ENCODE measurements at regions not wholly inside any gene's neighbourhood (a gene's known extent, or its start where the extent isn't known, plus 50 kb on each side); places are given as distances from the start of the nearest gene placed in this dataset.

- Histone ChIP-seq H3K27ac (ENCODE audit: low read depth in 1 of 2, low read length in 1 of 2) (no peak overlapping the region), H3K4me3 (no peak overlapping the region), H3K9me3 (ENCODE audit: control insufficient read depth in 4 of 4, insufficient read depth in 3 of 4, low read length in 3 of 4) (no peaks in the 10 kb centered on the region), H3K27me3 (ENCODE audit: control insufficient read depth in 3 of 3, insufficient read depth in 3 of 3, low read length in 2 of 3) (no peaks in the 10 kb centered on the region), H3K36me3 (ENCODE audit: control insufficient read depth in 4 of 4, insufficient read depth in 4 of 4, low read length in 4 of 4) (no peaks in the 10 kb centered on the region), H3K9ac (ENCODE audit: insufficient read depth in 1 of 2, low read length in 2 of 2) (no peak overlapping the region), H3K4me1 (ENCODE audit: control insufficient read depth in 5 of 5, insufficient read depth in 5 of 5, low read length in 5 of 5) (no peaks in the 10 kb centered on the region)
- WGBS, 2 donors, result 88 to 90% methylated on average over 3 of the region's 3 CpGs
- DNase-seq (no peak), ATAC-seq (ENCODE audit: insufficient read depth, low FRiP score) (no peak)
- TF ChIP-seq CTCF (IDR thresholded peaks at IDR 0.05; ENCODE audit: control extremely low read depth, extremely low read depth), result no peak
These were observed 1076.1 kb upstream of the NCAM2 start for GRCh38 chr21:19922122-19922521.

- Histone ChIP-seq H3K27ac (ENCODE audit: low read depth in 1 of 2, low read length in 1 of 2) (no peak overlapping the region), H3K9me3 (ENCODE audit: control insufficient read depth in 4 of 4, insufficient read depth in 3 of 4, low read length in 3 of 4) (no peaks in the 10 kb centered on the region)
- WGBS, 2 donors, result 63 to 72% methylated on average over 6 of the region's 6 CpGs
These were observed 1062.7 kb upstream of the NCAM2 start for GRCh38 chr21:19935467-19935866.

GRCh38 chr21:19937619-19938018 lies 1060.6 kb upstream of the NCAM2 start:
- Histone ChIP-seq H3K27me3 (ENCODE audit: control insufficient read depth in 3 of 3, insufficient read depth in 3 of 3, low read length in 2 of 3) (no peaks in the 10 kb centered on the region), H3K4me1 (ENCODE audit: control insufficient read depth in 5 of 5, insufficient read depth in 5 of 5, low read length in 5 of 5) (no peaks in the 10 kb centered on the region), H3K36me3 (ENCODE audit: control insufficient read depth in 4 of 4, insufficient read depth in 4 of 4, low read length in 4 of 4) (no peaks in the 10 kb centered on the region), H3K4me3 (no peak overlapping the region), H3K27ac (ENCODE audit: low read depth in 1 of 2, low read length in 1 of 2) (no peak overlapping the region), H3K9me3 (ENCODE audit: control insufficient read depth in 4 of 4, insufficient read depth in 3 of 4, low read length in 3 of 4) (no peaks in the 10 kb centered on the region), H3K9ac (ENCODE audit: insufficient read depth in 1 of 2, low read length in 2 of 2) (no peak overlapping the region)
- ATAC-seq (ENCODE audit: insufficient read depth, low FRiP score) (no peak), DNase-seq (no peak)
- TF ChIP-seq CTCF (IDR thresholded peaks at IDR 0.05; ENCODE audit: control extremely low read depth, extremely low read depth), result no peak
- WGBS, 2 donors, result 75 to 85% methylated on average over 4 of the region's 4 CpGs

More at GRCh38 chr21:19935467-19935866, 1062.7 kb upstream of the NCAM2 start:
- no peak overlapping the region for H3K9ac ChIP-seq (ENCODE audit: insufficient read depth in 1 of 2, low read length in 2 of 2)
- H3K4me1 ChIP-seq (ENCODE audit: control insufficient read depth in 5 of 5, insufficient read depth in 5 of 5, low read length in 5 of 5), result no peaks in the 10 kb centered on the region
- DNase-seq (no peak), ATAC-seq (ENCODE audit: insufficient read depth, low FRiP score) (no peak)
- no peak overlapping the region for H3K4me3 ChIP-seq
- TF ChIP-seq CTCF (IDR thresholded peaks at IDR 0.05; ENCODE audit: control extremely low read depth, extremely low read depth), result no peak
- H3K27me3 ChIP-seq (ENCODE audit: control insufficient read depth in 3 of 3, insufficient read depth in 3 of 3, low read length in 2 of 3), result no peaks in the 10 kb centered on the region
- no peaks in the 10 kb centered on the region for H3K36me3 ChIP-seq (ENCODE audit: control insufficient read depth in 4 of 4, insufficient read depth in 4 of 4, low read length in 4 of 4)

GRCh38 chr21:19941626-19942025 lies 1056.6 kb upstream of the NCAM2 start:
- H3K9me3 ChIP-seq (ENCODE audit: control insufficient read depth in 4 of 4, insufficient read depth in 3 of 4, low read length in 3 of 4), result no peaks in the 10 kb centered on the region
- TF ChIP-seq CTCF (IDR thresholded peaks at IDR 0.05; ENCODE audit: control extremely low read depth, extremely low read depth), result no peak
- H3K9ac ChIP-seq (ENCODE audit: insufficient read depth in 1 of 2, low read length in 2 of 2), result no peak overlapping the region
- DNase-seq (no peak), ATAC-seq (ENCODE audit: insufficient read depth, low FRiP score) (no peak)
- no peaks in the 10 kb centered on the region for H3K4me1 ChIP-seq (ENCODE audit: control insufficient read depth in 5 of 5, insufficient read depth in 5 of 5, low read length in 5 of 5)
- no peaks in the 10 kb centered on the region for H3K27me3 ChIP-seq (ENCODE audit: control insufficient read depth in 3 of 3, insufficient read depth in 3 of 3, low read length in 2 of 3)
- H3K4me3 ChIP-seq, result no peak overlapping the region
- H3K36me3 ChIP-seq (ENCODE audit: control insufficient read depth in 4 of 4, insufficient read depth in 4 of 4, low read length in 4 of 4), result no peaks in the 10 kb centered on the region
- no peak overlapping the region for H3K27ac ChIP-seq (ENCODE audit: low read depth in 1 of 2, low read length in 1 of 2)

Measured in lung (tissue), 11 donors.